Epithelial cell of proximal tubule (primary cell): ENCODE measurements at regions not wholly inside any gene's neighbourhood (a gene's known extent, or its start where the extent isn't known, plus 50 kb on each side); places are given as distances from the start of the nearest gene placed in this dataset.
"Not testable (repeated sequence)": the region's sequence is repeated elsewhere in the genome, so short reads cannot be mapped to it uniquely, and the experiment has no call there.

Experiments
- DNase-seq: peaks from one replicate; pipeline ENCODE4 v3.0.0-alpha.2; 2011; ENCODE audit warnings: low read depth
- H3K4me3 ChIP-seq: 2 replicates; pipeline ENCODE4 v1.5.1; 2011; ENCODE audit warnings: low read depth, mild to moderate bottlenecking, low read length
- CTCF ChIP-seq: conservative IDR thresholded peaks from 2 replicates; pipeline ENCODE4 v1.5.1; 2012; ENCODE audit warnings: low read depth, mild to moderate bottlenecking, low read length

- no peak for DNase-seq
- H3K4me3 ChIP-seq: no peak overlapping the region
Observed at GRCh38 chr13:23022704-23023103, 158.1 kb upstream of the SGCG start.

GRCh38 chr13:23025864-23026608, 154.7 kb upstream of the SGCG start:
- H3K4me3 ChIP-seq: no peak overlapping the region
- no peak for TF ChIP-seq CTCF
- DNase-seq: no peak

More at GRCh38 chr13:23022704-23023103, 158.1 kb upstream of the SGCG start:
- no peak for TF ChIP-seq CTCF

- DNase-seq: no peak
- TF ChIP-seq CTCF: no peak
- H3K4me3 ChIP-seq: no peak overlapping the region
Observed at GRCh38 chr13:23039266-23039935, 141.4 kb upstream of the SGCG start.

GRCh38 chr13:23042181-23042580, 138.6 kb upstream of the SGCG start:
- TF ChIP-seq CTCF: no peak

GRCh38 chr13:23044906-23045305, 135.9 kb upstream of the SGCG start:
- TF ChIP-seq CTCF: no peak
- DNase-seq: no peak

More at GRCh38 chr13:23042181-23042580, 138.6 kb upstream of the SGCG start:
- DNase-seq: no peak
- no peak overlapping the region for H3K4me3 ChIP-seq

GRCh38 chr13:23050126-23050525, 130.7 kb upstream of the SGCG start:
- no peak for DNase-seq
- no peak overlapping the region for H3K4me3 ChIP-seq
- TF ChIP-seq CTCF: no peak

More at GRCh38 chr13:23044906-23045305, 135.9 kb upstream of the SGCG start:
- H3K4me3 ChIP-seq: no peak overlapping the region

GRCh38 chr13:23053711-23054110, 127.1 kb upstream of the SGCG start:
- H3K4me3 ChIP-seq, DNase-seq: not testable (repeated sequence)
